Nephron progenitor cell (in vitro differentiated cells): ENCODE measurements at regions not wholly inside any gene's neighbourhood (a gene's known extent, or its start where the extent isn't known, plus 50 kb on each side); places are given as distances from the start of the nearest gene placed in this dataset.

Source experiments
- DNase-seq: peaks from one replicate; pipeline ENCODE4 v3.0.0; 2021
- H3K27ac Mint-ChIP-seq: 2 replicates; pipeline ENCODE4 v1.8.0; 2021; ENCODE audit warnings: mild to moderate bottlenecking, moderate library complexity, mixed read lengths
- H3K27me3 Mint-ChIP-seq: 2 replicates; pipeline ENCODE4 v1.8.0; 2021; ENCODE audit warnings: mild to moderate bottlenecking, low read depth, mixed read lengths; ENCODE audit not compliant: poor library complexity
- H3K36me3 Mint-ChIP-seq: 2 replicates; pipeline ENCODE4 v1.8.0; 2021; ENCODE audit warnings: low read depth, mixed read lengths
- H3K4me1 Mint-ChIP-seq: 2 replicates; pipeline ENCODE4 v1.8.0; 2021; ENCODE audit warnings: mixed read lengths
- H3K4me3 Mint-ChIP-seq: 2 replicates; pipeline ENCODE4 v1.8.0; 2021; ENCODE audit warnings: mild to moderate bottlenecking, moderate library complexity, mixed read lengths
- H3K9me3 Mint-ChIP-seq: 2 replicates; pipeline ENCODE4 v1.8.0; 2021; ENCODE audit warnings: mild to moderate bottlenecking, moderate library complexity, mixed read lengths
- CTCF ChIP-seq: fragments of 200-600 bp; sonication (generic); IDR thresholded peaks from 2 replicates; pipeline ENCODE4 v1.5.0; 2021; ENCODE audit warnings: antibody characterized with exemption

GRCh38 chr18:29104227-29104626 lies 927.3 kb upstream of the CDH2 start:
- H3K4me1 Mint-ChIP-seq, result no peaks in the 10 kb centered on the region
- no peak overlapping the region for H3K4me3 Mint-ChIP-seq
- DNase-seq, result no peak
- TF ChIP-seq CTCF, result no peak
- no peaks in the 10 kb centered on the region for H3K9me3 Mint-ChIP-seq
- peaks cover 3% of the 10 kb centered on the region for H3K27me3 Mint-ChIP-seq
- no peaks in the 10 kb centered on the region for H3K36me3 Mint-ChIP-seq
- no peak overlapping the region for H3K27ac Mint-ChIP-seq

- Mint-ChIP-seq H3K9me3 (no peaks in the 10 kb centered on the region), H3K4me1 (no peaks in the 10 kb centered on the region), H3K27ac (no peak overlapping the region), H3K36me3 (no peaks in the 10 kb centered on the region), H3K27me3 (no peaks in the 10 kb centered on the region), H3K4me3 (no peak overlapping the region)
- no peak for TF ChIP-seq CTCF
- DNase-seq, result no peak
These were observed 919.3 kb upstream of the CDH2 start for GRCh38 chr18:29096079-29096770.

GRCh38 chr18:29087616-29088246 lies 910.8 kb upstream of the CDH2 start:
- Mint-ChIP-seq H3K36me3 (no peaks in the 10 kb centered on the region), H3K4me1 (no peaks in the 10 kb centered on the region), H3K9me3 (no peaks in the 10 kb centered on the region), H3K27ac (no peak overlapping the region), H3K4me3 (no peak overlapping the region), H3K27me3 (no peaks in the 10 kb centered on the region)
- TF ChIP-seq CTCF, result no peak
- no peak for DNase-seq

GRCh38 chr18:29084120-29084519 lies 907.2 kb upstream of the CDH2 start:
- Mint-ChIP-seq H3K4me1 (no peaks in the 10 kb centered on the region), H3K27me3 (no peaks in the 10 kb centered on the region), H3K27ac (no peak overlapping the region), H3K4me3 (no peak overlapping the region), H3K36me3 (no peaks in the 10 kb centered on the region), H3K9me3 (no peaks in the 10 kb centered on the region)
- no peak for TF ChIP-seq CTCF
- DNase-seq, result no peak

- H3K4me3 Mint-ChIP-seq, result no peak overlapping the region
- H3K9me3 Mint-ChIP-seq, result no peaks in the 10 kb centered on the region
- no peak for DNase-seq
- H3K4me1 Mint-ChIP-seq, result no peaks in the 10 kb centered on the region
- no peaks in the 10 kb centered on the region for H3K27me3 Mint-ChIP-seq
- H3K36me3 Mint-ChIP-seq, result no peaks in the 10 kb centered on the region
- no peak for TF ChIP-seq CTCF
- no peak overlapping the region for H3K27ac Mint-ChIP-seq
These were observed 906.6 kb upstream of the CDH2 start for GRCh38 chr18:29083545-29083944.

GRCh38 chr18:29080946-29081345 lies 904.0 kb upstream of the CDH2 start:
- Mint-ChIP-seq H3K9me3 (no peaks in the 10 kb centered on the region), H3K36me3 (no peaks in the 10 kb centered on the region), H3K27ac (no peak overlapping the region), H3K4me3 (no peak overlapping the region), H3K4me1 (no peaks in the 10 kb centered on the region), H3K27me3 (no peaks in the 10 kb centered on the region)
- no peak for TF ChIP-seq CTCF
- no peak for DNase-seq
